NCI-H146 treated with DMSO at 0.1 percent for 48 hours (cell line): ENCODE measurements at regions not wholly inside any gene's neighbourhood (a gene's known extent, or its start where the extent isn't known, plus 50 kb on each side); places are given as distances from the start of the nearest gene placed in this dataset.
"Not testable (repeated sequence)": the region's sequence is repeated elsewhere in the genome, so short reads cannot be mapped to it uniquely, and the experiment has no call there.

Experiments
- DNase-seq: peaks from one replicate; lab custom pipeline; 2025; ENCODE audit not compliant: unreplicated experiment; lab: John Stamatoyannopoulos, UW

DNA sequence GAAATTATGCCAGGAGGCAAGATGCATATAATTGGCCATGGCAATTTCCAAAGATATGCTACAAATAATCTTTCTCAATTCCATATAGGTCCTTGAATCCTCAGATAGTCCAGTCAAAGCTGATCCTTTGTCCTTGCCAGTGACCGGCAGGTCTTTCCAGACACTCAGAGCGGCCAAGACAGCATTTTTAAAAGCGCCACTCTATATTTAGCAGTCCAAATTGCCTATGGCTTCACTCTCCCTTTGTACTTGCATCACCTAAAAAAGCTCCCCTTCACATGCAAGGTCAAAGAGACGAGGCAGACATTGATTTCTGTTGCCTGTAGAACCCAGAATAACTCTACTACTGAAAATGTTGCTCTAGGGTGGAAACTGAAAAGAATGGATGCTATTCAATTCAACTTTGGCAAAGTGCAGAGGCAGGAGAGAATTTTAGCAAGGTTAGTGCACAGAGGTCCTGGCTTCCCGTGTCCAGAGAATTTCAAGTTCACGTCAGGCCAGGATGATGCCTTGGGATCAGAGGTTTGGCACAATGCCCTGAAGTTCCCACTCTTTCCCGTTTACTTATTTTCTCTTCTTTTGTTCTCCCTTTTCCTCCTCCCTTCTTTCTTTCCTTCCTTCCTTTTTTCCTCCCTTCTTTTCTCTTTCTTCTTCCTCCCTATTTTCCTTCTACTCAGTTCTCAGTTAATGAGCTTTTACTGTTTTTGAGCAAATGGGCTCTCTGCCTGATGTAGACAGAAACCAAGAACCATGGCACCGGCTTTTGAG, 108.5 kb downstream of the KCNK1 start:
- DNase-seq = no peak

DNA sequence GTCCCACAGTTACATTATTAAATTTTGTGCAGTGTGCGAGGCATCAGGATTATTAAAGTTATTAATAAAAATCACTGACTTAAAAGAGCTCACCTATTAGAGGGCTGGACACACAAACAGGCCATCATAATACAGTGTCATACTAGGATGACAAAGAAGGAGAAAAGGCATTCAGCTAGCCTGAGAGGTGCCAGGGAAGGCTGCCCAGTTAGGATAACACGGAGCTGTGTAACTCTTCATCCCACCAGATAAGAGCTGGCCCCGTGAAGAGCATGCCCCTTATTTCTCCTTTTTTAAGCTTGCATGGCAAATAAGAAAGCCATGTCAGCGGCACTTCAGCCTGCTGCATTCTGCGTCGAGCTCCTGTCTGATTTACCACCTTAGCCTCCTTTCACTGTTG, 109.5 kb downstream of the KCNK1 start:
- no peak for DNase-seq

DNA sequence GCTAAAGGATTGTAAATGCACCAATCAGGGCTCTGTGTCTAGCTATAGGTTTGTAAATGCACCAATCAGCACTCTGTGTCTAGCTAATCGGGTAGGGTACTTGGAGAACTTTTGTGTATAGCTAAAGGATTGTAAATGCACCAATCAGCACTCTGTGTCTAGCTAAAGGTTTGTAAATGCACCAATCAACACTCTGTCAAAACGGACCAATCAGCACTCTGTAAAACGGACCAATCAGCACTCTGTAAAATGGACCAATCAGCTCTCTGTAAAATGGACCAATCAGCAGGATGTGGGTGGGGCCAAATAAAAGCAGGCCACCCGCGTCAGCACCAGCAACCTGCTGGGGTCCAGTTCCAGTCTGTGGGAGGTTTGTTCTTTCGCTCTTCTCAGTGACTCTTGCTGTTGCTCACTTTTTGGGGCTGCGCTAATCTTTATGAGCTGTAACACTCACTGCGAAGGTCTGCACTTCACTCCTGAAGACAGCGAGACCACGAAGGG, 110.3 kb downstream of the KCNK1 start:
- not testable (repeated sequence) for DNase-seq

DNA sequence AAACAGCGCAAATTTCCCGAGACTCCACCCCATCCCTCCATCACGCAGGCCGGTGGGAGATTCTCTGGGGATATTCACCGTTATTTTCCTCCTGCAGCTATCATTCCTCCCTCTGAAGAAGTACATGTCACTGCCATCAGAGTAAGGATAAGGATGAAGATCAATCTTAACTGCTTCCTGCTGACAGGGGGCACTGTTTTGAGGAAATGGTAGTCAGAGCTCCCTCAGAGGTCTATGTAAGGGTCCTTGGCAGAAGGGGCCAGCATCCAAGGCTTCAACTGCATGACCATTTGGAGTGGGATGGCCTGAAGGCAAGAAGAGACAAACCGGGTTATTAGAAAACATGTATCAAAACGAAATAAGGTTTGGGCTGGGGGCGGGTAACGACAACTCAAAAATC, 111.5 kb downstream of the KCNK1 start:
- DNase-seq = no peak

DNA sequence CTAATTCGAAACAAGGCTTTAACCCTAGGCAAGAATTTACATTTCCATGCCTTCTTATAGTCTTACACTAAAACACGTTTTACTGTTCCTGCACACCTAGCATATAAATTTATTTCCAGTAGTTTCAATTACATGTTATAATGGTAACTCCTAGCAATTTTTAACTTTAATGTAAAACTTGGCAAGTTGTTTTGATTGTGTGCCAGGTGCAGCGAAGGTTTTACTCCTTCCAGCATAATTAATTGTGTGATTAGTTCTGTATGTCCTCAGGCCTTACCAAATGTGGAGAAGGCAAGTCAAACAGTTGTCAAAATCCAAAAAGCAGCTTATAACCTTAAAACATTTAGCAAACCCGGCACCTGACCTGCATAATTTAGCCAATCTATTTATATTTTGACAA, 114.8 kb downstream of the KCNK1 start:
- no peak for DNase-seq

DNA sequence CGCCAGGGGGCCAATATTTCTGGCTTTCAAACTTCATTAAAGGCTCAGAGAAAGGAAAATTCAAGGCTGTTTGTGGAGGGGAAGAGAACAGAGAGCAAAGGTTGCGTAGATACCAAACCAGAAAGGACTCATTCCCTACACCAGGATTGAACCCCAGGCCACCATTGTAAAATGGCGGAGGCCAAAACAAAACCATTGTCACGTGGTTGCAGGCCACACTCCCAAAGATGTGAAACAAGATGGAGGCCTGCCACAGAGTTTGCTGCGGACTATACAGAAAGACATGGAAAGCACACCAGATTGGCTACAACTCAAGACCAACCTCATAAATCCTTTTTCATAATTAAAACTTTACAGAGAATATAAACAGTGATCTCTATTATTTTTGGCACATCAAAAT, 116.5 kb downstream of the KCNK1 start:
- no peak for DNase-seq

DNA sequence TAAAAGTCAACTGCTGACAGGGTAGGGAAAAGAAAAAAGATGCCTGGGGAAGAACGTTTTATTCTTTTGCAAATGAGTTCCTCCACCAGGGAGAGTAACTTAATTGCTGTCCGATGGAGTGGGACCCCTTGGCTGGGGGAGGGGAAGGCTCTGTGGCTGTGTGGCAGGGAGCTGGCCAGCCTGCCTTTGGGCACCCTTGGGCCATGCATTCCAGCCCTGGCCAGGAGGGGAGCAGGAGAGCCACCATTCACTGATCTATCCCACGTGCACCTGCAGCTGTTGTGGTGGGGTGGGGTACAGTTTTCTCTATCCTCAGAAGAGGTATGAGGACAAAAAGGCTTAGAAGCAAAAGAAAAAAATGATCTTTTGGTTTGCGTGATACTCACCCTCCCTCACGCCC, 116.9 kb downstream of the KCNK1 start:
- no peak for DNase-seq

DNA sequence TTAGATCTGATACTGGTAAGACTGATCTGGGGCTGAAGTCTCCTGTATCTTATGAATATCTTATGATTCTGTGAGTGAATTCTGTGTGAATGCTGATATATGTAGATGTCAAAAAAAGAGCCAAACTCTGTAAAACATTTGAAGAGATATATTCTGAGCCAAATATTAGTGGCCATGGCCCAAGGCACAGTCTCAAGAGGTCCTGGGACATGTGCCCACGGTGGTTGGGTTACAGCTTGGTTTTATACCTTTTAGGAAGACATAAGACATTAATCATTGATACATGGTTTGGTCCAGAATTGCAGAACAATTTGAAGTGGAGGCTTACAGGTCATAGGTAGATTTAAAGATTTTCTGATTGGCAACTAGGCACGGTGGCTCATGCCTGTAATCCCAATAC, 118.3 kb downstream of the KCNK1 start:
- no peak for DNase-seq

DNA sequence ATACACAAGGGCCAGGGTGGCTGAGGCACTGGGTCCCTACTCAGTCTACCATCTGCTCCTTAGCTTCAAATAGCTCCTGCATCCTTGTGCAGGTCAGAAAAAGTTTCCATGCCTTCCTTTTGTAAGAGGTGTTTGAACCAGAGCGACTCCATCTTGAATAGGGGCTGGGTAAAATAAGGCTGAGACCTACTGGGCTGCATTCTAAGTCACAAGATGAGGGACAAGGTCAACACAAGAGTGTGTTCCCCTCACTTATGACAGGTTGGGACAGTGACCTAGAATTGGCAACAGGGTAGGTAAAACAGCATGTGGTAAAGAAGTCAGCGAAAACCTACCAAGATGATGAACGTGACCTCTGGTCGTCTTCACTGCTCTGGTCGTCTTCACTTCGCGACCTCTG, 120.5 kb downstream of the KCNK1 start:
- DNase-seq = no peak

DNA sequence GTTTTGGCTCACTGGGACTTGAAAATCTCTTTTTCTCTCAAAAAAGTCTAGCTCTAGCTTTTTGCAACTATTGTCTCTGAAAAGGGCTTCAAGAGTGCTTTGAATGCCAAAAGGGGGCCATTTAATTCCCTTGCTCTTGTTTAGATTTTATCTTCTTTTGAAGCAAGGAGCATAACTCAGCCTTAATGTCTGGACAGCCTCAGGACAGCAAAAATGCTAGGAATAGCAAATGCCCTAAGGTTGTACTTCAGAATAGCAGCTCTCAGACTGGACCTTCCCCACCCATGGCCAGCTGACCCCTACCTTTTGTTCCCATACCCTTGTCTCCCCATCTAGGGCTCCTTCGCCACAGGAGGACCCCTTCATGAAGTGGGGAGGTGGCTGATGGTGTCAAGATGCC, 121.4 kb downstream of the KCNK1 start:
- no peak for DNase-seq

DNA sequence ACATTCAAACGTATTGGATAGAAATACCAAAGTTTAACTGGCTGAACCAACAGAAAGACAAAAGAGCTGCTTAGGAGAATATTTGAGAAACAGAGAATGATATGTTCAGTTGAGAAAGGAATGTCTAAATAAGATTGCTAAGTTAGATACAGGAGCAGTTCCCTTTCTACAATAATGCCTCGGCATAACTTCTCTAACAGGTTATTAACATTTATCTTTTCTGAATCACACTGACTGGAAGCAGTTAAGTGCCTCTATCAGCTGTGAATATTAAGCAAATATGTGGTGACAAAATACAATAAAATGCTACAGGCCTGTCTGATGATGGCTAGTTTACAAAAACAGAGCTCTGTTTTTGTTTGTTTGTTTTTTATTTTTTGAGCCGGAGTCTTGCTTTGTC, 121.9 kb downstream of the KCNK1 start:
- no peak for DNase-seq

DNA sequence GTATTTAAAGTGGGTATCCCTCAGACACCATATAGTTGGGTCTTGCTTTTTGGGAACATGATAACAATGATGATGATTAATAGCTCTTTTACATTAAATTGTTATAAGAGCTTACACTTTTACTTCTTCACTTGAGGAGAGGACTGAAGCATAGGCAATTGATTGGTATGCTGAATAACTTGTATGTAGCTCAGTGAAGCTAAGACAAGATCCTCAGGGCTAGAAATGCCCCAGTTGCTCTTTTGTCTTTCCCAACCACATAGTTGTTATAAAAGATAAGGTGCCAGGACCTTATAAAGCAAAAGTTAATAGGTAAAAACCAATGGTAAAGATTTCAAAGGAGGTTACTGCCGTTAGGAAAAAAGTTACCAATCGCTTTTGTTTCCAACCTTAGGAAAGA, 123.4 kb downstream of the KCNK1 start:
- DNase-seq = no peak

DNA sequence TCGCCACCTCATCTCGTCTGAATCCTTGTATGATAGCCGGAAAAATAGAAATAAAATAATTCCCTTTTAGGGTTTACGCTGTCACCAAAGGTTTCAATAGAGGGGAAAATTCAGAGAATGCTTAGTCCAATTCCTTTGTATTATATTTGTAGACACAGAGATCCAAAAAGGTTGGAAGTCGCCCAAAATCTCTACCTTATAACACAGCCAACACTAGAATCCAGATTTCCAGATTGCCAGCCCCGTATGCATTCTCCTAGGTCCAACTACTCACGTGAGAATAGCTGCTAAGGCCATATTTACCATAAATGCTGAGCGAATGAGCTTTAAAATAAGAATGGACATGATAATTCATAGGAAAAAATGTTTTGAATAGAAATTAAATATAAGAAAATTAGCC, 124.5 kb downstream of the KCNK1 start:
- no peak for DNase-seq

DNA sequence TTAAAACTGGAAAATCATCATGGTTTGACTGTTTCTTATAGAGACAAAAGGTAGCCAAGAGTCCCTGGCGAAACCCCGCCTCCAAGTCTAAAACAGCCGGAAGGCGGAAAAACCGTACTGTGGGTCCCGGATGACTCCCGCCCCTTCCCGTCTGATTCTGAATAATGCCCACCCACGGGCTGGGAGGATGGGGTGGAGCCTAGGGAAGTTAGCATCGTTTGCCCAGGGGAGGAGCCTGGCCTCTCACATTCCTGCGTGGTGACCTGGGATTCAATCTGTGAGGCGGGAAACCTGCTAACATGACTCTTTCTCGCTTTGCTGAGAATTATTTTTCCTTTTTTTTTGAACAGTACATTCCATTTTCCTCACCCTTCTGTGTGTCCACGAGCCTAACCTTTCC, 124.9 kb downstream of the KCNK1 start:
- DNase-seq = no peak

DNA sequence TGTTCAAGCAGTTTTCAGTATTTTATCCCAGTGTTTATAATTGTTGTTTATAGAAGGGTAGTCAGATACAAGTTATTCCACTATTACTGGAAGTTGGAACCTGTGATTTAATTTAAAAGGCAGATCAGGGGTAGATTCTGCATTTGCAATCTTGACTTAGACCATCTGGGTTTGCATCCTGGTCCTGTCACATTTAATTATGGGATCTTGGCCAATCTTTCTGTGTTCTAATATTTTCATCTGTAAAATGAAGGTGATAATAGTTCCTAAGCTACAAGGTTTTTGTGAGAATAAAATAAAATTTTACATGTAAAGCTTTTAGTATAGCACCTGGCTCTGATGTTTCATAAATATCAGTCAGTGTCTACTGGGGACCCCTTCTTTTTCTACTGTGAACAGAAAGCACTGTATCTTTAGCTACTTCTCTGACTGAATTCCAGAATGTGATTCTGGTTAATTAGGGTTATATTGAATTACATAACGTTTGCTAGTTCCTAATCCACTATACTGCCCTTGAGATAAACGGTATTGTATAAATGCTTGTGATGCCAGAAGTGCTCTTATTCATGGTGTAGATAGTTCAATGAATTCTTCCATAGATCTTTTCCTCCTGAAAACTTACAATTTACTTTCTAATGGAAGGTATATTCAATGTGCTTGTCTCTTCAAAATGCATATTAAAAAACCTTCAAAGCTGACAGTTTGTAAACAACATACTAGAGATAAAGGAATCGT, 131.0 kb downstream of the KCNK1 start:
- no peak for DNase-seq

DNA sequence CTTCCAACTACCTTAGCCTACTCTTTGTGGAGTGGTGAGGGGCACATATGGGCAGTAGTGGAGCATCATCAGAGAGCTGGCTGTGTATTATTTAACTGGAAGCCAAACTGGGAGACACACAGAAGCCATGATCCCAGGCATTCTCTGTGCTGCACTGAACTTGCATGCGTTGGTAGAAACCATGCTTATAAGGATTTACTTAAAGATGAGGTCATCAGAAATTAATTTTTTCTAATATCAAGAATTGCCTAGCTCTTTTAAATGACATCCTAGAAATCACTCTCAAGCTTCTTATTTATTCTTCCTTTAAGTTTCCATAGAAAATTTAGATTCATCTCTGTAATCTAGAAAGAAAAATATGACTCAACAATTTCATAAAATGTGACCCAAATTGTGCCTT, 136.2 kb downstream of the KCNK1 start:
- no peak for DNase-seq

DNA sequence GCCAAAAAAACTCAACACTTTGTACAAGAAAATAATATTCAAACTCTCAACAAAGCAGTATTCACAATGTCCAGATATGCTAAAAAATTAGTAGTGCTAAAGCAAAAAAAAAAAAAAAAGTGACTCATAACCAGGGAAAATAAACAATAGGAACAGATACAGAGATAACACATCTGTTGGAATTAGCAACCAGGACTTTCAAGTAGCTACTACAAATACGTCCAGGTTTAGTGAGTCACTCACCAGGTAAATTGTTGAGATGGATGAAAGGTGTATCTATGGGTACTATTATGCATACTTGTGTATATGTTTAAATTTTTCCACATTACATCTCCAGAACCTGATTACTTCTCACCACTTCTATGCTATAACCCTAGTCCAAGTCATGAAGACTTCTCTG, 144.8 kb upstream of the SLC35F3 start:
- no peak for DNase-seq

DNA sequence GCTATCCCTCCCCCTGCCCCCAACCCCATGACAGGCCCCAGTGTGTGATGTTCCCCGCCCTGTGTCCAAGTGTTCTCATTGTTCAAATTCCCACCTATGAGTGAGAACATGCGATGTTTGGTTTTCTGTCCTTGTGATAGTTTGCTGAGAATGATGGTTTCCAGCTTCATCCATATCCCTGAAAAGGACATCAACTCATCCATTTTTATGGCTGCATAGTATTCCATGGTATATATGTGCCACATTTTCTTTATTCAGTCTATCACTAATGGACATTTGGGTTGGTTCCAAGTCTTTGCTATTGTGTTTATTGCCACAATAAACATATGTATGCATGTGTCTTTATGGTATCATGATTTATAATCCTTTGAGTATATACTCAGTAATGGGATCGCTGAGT, 140.2 kb upstream of the SLC35F3 start:
- not testable (repeated sequence) for DNase-seq

DNA sequence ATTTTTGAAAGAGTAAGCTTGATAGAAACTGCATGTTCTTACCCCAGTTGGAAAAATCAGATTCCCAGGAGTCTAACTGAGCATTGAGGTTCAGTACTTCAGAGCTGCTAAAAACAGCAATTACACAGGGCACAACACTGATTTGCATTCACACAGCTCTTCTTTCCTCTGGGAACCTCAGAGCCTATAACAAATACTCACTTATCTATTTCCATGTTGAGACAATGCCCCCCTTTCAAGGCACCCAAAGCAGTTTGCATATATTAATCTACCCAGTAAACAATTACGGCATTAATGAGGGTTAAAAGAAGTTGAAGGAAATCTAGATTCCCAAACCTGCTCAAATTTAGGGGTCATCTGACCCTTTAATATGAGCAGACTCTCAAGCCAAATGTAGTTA, 126.9 kb upstream of the SLC35F3 start:
- DNase-seq = no peak

DNA sequence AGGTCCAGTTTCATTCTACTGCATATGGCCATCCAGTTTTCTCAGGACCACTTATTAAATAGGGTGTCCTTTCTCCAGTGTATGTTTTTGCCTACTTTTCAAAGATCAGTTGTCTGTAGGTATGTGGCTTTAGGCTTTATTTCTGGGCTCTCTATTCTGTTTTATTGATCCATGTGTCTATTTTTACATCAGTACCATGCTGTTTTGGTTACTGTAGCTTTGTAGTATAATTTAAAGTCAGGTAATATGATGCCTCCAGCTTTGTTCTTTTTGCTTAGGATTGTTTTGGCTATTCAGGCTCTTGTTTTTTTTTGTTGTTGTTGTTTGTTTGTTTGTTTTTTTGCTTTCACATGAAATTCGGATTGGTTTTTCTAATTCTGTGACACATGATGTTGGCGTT, 124.4 kb upstream of the SLC35F3 start:
- no peak for DNase-seq

DNA sequence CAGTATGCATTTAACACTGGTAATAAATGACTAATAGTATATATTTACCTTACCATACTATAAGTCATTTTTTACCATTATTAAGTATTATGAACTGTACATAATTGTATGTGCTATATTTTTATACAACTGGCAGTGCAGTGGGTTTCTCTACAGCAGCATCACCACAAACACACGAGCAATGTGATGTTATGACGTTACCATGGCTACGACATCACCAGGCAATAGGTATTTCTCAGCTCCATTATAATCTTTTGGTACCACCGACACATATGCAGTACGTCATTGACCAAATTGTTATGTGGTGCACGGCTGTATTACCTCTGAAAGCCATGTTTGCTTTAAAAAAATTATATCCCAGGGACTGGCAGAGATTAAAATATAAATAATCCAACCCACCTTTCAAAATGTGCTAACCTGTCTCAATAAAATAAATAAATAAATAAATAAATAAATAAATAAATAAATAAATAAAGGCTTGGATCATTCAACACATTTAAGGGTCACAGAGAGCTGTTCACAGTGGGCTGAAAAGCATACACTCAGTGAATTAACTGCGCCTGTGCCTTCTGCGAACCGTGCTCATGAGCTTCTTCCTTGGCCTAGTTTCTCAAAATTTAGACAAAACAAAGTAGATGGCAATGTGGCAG, 121.4 kb upstream of the SLC35F3 start:
- DNase-seq = no peak

DNA sequence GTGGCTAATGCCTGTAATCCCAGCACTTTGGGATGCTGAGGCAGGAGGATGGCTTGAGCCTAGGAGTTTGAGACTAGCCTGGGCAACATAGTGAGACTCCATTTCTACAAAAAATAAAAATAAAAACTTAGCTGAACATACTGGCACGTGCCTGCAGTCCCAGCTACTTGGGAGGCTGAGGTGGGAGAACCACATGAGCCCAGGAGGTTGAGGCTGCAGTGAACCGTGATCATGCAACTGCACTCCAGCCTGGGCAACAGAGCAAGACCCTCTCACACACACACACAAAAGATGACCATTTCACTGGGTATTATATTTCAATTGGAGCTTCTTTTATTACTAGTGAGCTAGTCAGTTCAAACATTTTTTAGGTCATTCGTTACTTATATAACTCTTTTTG, 116.9 kb upstream of the SLC35F3 start:
- no peak for DNase-seq
